Upper lobe of right lung (tissue), 1 donor: ENCODE measurements at regions not wholly inside any gene's neighbourhood (a gene's known extent, or its start where the extent isn't known, plus 50 kb on each side); places are given as distances from the start of the nearest gene placed in this dataset.
"Not testable (repeated sequence)": the region's sequence is repeated elsewhere in the genome, so short reads cannot be mapped to it uniquely, and the experiment has no call there.

Source experiments
- ATAC-seq: fragments of 200-7000 bp; cut with Tn5 transposase; one replicate; pipeline ENCODE4 v1.9.1; 2020; ENCODE audit warnings: mild to moderate bottlenecking, moderate library complexity
- DNase-seq: peaks from one replicate; pipeline ENCODE4 v3.0.0-alpha.2; 2020
- H3K27ac ChIP-seq: fragments of 200-600 bp; one replicate; pipeline ENCODE4 v1.8.0; 2022
- H3K27me3 ChIP-seq: fragments of 200-600 bp; one replicate; pipeline ENCODE4 v1.8.0; 2022; ENCODE audit warnings: mild to moderate bottlenecking
- H3K36me3 ChIP-seq: fragments of 200-600 bp; one replicate; pipeline ENCODE4 v1.8.0; 2022
- H3K4me1 ChIP-seq: fragments of 200-600 bp; one replicate; pipeline ENCODE4 v1.8.0; 2022
- H3K4me3 ChIP-seq: fragments of 200-600 bp; one replicate; pipeline ENCODE4 v1.8.0; 2022; ENCODE audit warnings: mild to moderate bottlenecking
- H3K9me3 ChIP-seq: fragments of 200-600 bp; one replicate; pipeline ENCODE4 v1.8.0; 2022
- CTCF ChIP-seq: fragments of 200-600 bp; IDR thresholded peaks from one replicate; pipeline ENCODE4 v1.8.0; 2022; ENCODE audit warnings: antibody characterized with exemption
- intact Hi-C: fragments of 100-400 bp; cut with DNase I; formaldehyde crosslinking; loops from one replicate; pipeline ENCODE4 v1.11.0; 2022
- donor health status: DM: no; HTN: yes; CAD: no; lungs with severe emphysema.

- no peaks in the 10 kb centered on the region for H3K36me3 ChIP-seq
- intact Hi-C loops, result no loop called here
- no peaks in the 10 kb centered on the region for H3K9me3 ChIP-seq
- H3K27me3 ChIP-seq, result no peaks in the 10 kb centered on the region
- no peak overlapping the region for H3K27ac ChIP-seq
- no peak overlapping the region for H3K4me3 ChIP-seq
- no peaks in the 10 kb centered on the region for H3K4me1 ChIP-seq
- TF ChIP-seq CTCF, result no peak
- ATAC-seq (no peak), DNase-seq (no peak)
Measured at GRCh38 chr10:109633846-109634245, 289.5 kb downstream of the XPNPEP1 start.

DNA sequence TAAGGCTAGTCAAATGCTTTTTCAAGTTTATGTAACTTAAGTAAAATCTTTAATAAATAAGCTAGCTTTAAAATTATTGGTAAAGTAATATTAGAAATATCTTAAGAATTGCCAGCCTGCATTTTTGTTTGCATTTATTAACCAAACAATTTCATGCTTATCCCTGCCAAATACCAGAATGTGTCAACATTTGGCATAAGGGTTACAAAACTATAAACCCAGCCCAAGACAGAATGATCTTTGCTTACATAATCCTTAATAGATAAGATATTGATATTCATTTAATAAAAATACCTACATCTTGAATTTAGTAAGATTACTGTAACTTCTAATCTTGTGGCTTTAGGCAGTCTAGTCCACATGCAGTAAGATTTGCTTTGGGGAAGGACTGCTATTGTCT lies 290.3 kb downstream of the XPNPEP1 start:
- H3K27me3 ChIP-seq, H3K4me1 ChIP-seq, H3K27ac ChIP-seq, DNase-seq, H3K9me3 ChIP-seq, intact Hi-C loops, H3K36me3 ChIP-seq, ATAC-seq, H3K4me3 ChIP-seq: not testable (repeated sequence)

GRCh38 chr10:109624939-109625338 lies 298.4 kb downstream of the XPNPEP1 start:
- H3K27me3 ChIP-seq, result no peaks in the 10 kb centered on the region
- no peaks in the 10 kb centered on the region for H3K4me1 ChIP-seq
- H3K27ac ChIP-seq, result no peak overlapping the region
- intact Hi-C loops, result no loop called here
- no peak for DNase-seq
- ATAC-seq, result no peak
- H3K4me3 ChIP-seq, result no peak overlapping the region
- H3K9me3 ChIP-seq, result no peaks in the 10 kb centered on the region
- no peak for TF ChIP-seq CTCF
- no peaks in the 10 kb centered on the region for H3K36me3 ChIP-seq

GRCh38 chr10:109622566-109622965 lies 300.7 kb downstream of the XPNPEP1 start:
- no peaks in the 10 kb centered on the region for H3K9me3 ChIP-seq
- H3K27me3 ChIP-seq, result no peaks in the 10 kb centered on the region
- no peaks in the 10 kb centered on the region for H3K36me3 ChIP-seq
- intact Hi-C loops, result no loop called here
- no peaks in the 10 kb centered on the region for H3K4me1 ChIP-seq
- no peak overlapping the region for H3K4me3 ChIP-seq
- no peak for TF ChIP-seq CTCF
- no peak overlapping the region for H3K27ac ChIP-seq
- DNase-seq (no peak), ATAC-seq (no peak)

DNA sequence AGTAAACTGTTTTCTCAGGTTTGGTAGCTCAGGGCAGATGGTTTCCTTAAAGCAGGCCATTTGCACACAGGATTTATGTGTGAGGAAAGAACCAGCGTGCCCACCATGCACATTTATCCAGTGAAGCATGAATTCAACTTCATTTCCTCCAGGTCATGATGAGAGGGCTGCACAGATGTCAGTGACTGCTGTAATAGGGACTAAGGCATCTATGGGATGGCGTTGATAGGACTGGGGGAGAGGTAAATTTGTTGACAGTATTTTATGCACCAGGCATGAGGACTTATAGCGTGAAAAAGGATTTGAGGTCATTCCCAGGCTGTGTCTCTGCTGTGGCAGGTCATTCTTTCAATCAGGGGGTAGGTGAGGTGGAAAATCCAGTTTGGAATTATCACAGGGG lies 302.9 kb downstream of the XPNPEP1 start:
- no peak overlapping the region for H3K4me3 ChIP-seq
- DNase-seq (no peak), ATAC-seq (no peak)
- no peaks in the 10 kb centered on the region for H3K9me3 ChIP-seq
- no peak overlapping the region for H3K27ac ChIP-seq
- no peak for TF ChIP-seq CTCF
- H3K27me3 ChIP-seq, result no peaks in the 10 kb centered on the region
- no peaks in the 10 kb centered on the region for H3K4me1 ChIP-seq
- H3K36me3 ChIP-seq, result no peaks in the 10 kb centered on the region
- intact Hi-C loops, result no loop called here

DNA sequence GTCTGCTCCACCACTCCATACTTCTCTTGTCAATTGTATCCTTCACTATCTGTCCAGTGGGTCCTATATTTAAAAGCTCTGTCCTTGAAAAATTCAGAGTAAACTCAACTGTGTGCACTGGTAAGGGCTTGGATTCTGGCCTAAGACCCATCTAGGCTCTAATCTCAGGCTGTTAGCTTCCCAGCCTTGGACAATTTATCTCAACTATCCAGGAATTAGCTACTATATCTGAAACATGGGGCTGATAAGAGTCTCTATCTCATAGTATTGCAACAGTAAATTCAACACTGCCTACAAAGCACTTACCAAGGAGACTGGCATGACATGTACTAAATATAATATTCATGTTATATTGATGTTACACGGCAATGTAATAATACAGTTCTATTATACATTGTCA lies 303.4 kb downstream of the XPNPEP1 start:
- Histone ChIP-seq H3K4me1 (no peaks in the 10 kb centered on the region), H3K9me3 (no peaks in the 10 kb centered on the region), H3K4me3 (no peak overlapping the region), H3K27me3 (no peaks in the 10 kb centered on the region), H3K36me3 (no peaks in the 10 kb centered on the region), H3K27ac (no peak overlapping the region)
- DNase-seq, result no peak
- TF ChIP-seq CTCF, result no peak
- intact Hi-C loops, result no loop called here
- no peak for ATAC-seq
